ENCODE measurements at regions not wholly inside any gene's neighbourhood (a gene's known extent, or its start where the extent isn't known, plus 50 kb on each side); places are given as distances from the start of the nearest gene placed in this dataset.

DNA sequence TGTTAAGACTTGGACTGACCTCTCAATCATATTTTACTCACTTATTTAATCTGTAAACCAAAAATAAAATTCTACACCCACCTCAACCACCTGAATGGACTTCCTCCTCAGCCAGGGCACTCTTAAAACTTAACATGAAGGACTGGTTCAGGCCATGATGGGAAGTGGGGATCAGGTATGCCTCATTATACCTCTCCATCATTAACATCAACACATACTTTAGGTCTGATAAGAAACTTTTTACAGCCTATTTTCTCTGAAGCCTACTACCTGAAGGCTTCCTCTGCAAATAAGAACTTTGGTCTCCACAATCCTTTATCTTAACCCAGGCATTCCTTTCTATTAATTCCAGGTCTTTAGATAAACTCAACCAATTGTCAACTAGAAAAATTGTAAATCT lies 390.0 kb downstream of the AASDHPPT start:
- H3K4me3 ChIP-seq (ENCODE audit: low read depth, low read length): no peak overlapping the region
- TF ChIP-seq, protein P1, sequence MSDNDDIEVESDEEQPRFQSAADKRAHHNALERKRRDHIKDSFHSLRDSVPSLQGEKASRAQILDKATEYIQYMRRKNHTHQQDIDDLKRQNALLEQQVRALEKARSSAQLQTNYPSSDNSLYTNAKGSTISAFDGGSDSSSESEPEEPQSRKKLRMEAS (IDR thresholded peaks at IDR 0.05; ENCODE audit: low read depth, low read length): no peak
- TF ChIP-seq, protein P2, sequence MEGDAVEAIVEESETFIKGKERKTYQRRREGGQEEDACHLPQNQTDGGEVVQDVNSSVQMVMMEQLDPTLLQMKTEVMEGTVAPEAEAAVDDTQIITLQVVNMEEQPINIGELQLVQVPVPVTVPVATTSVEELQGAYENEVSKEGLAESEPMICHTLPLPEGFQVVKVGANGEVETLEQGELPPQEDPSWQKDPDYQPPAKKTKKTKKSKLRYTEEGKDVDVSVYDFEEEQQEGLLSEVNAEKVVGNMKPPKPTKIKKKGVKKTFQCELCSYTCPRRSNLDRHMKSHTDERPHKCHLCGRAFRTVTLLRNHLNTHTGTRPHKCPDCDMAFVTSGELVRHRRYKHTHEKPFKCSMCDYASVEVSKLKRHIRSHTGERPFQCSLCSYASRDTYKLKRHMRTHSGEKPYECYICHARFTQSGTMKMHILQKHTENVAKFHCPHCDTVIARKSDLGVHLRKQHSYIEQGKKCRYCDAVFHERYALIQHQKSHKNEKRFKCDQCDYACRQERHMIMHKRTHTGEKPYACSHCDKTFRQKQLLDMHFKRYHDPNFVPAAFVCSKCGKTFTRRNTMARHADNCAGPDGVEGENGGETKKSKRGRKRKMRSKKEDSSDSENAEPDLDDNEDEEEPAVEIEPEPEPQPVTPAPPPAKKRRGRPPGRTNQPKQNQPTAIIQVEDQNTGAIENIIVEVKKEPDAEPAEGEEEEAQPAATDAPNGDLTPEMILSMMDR (IDR thresholded peaks at IDR 0.05; ENCODE audit: low read depth, low read length): no peak
- TF ChIP-seq MYC (IDR thresholded peaks at IDR 0.05; ENCODE audit: low read depth, low read length) (no peak), POLR2A (IDR thresholded peaks at IDR 0.05; ENCODE audit: extremely low read depth, insufficient read length) (no peak)
- DNase-seq (ENCODE audit: low read depth): no peak

- H3K4me3 ChIP-seq (ENCODE audit: low read depth, low read length): no peak overlapping the region
- DNase-seq (ENCODE audit: low read depth): no peak
- TF ChIP-seq, protein P1 (IDR thresholded peaks at IDR 0.05; ENCODE audit: low read depth, low read length): no peak
- TF ChIP-seq MYC (IDR thresholded peaks at IDR 0.05; ENCODE audit: low read depth, low read length): no peak
- TF ChIP-seq, protein P2 (IDR thresholded peaks at IDR 0.05; ENCODE audit: low read depth, low read length): no peak
- TF ChIP-seq POLR2A (IDR thresholded peaks at IDR 0.05; ENCODE audit: extremely low read depth, insufficient read length): no peak
These were observed 390.6 kb downstream of the AASDHPPT start for GRCh38 chr11:106468086-106468485.

- DNase-seq (ENCODE audit: low read depth): no peak
- TF ChIP-seq, protein P1 (IDR thresholded peaks at IDR 0.05; ENCODE audit: low read depth, low read length): no peak
- TF ChIP-seq POLR2A (IDR thresholded peaks at IDR 0.05; ENCODE audit: extremely low read depth, insufficient read length) (no peak), MYC (IDR thresholded peaks at IDR 0.05; ENCODE audit: low read depth, low read length) (no peak)
- TF ChIP-seq, protein P2 (IDR thresholded peaks at IDR 0.05; ENCODE audit: low read depth, low read length): no peak
- no peak overlapping the region for H3K4me3 ChIP-seq (ENCODE audit: low read depth, low read length)
These were observed 391.1 kb downstream of the AASDHPPT start for GRCh38 chr11:106468531-106468930.

DNA sequence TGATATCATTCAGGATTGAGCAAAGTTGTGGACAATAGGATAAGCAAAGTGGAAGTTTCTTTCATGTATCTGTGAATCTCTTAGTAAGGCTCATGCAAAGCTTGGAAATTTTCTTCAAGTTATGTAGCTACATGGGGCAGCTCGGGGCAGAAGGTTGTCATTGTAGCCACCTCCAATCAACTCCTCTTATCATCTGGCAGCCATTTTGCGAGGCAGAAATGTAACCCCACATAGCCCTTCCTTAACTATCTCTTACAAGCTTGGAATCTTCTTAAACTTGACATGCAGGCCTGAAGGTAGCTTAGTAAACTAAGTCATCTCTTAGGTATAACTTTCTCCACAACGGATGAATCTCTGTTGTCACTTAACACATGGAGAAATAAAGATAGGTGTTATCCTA lies 392.8 kb downstream of the AASDHPPT start:
- DNase-seq (ENCODE audit: low read depth): no peak
- no peak for TF ChIP-seq POLR2A (IDR thresholded peaks at IDR 0.05; ENCODE audit: extremely low read depth, insufficient read length)
- TF ChIP-seq, protein P2 (IDR thresholded peaks at IDR 0.05; ENCODE audit: low read depth, low read length): no peak
- TF ChIP-seq MYC (IDR thresholded peaks at IDR 0.05; ENCODE audit: low read depth, low read length): no peak
- TF ChIP-seq, protein P1 (IDR thresholded peaks at IDR 0.05; ENCODE audit: low read depth, low read length): no peak

GRCh38 chr11:106471276-106471675 lies 393.8 kb downstream of the AASDHPPT start:
- TF ChIP-seq MYC (IDR thresholded peaks at IDR 0.05; ENCODE audit: low read depth, low read length) (no peak), POLR2A (IDR thresholded peaks at IDR 0.05; ENCODE audit: extremely low read depth, insufficient read length) (no peak)
- TF ChIP-seq, protein P1 (IDR thresholded peaks at IDR 0.05; ENCODE audit: low read depth, low read length): no peak
- TF ChIP-seq, protein P2 (IDR thresholded peaks at IDR 0.05; ENCODE audit: low read depth, low read length): no peak
- H3K4me3 ChIP-seq (ENCODE audit: low read depth, low read length): no peak overlapping the region
- DNase-seq (ENCODE audit: low read depth): no peak

More for the DNA sequence above, 392.8 kb downstream of the AASDHPPT start:
- no peak overlapping the region for H3K4me3 ChIP-seq (ENCODE audit: low read depth, low read length)
